ENCODE measurements at regions not wholly inside any gene's neighbourhood (a gene's known extent, or its start where the extent isn't known, plus 50 kb on each side); places are given as distances from the start of the nearest gene placed in this dataset.

- TF ChIP-seq CTCF (IDR thresholded peaks at IDR 0.05) = no peak
- TF ChIP-seq POLR2A (IDR thresholded peaks at IDR 0.05) = no peak
- no peak for TF ChIP-seq POLR2AphosphoS5 (IDR thresholded peaks at IDR 0.05)
Observed at GRCh38 chr9:85359161-85359560, 382.6 kb downstream of the AGTPBP1 start.
